ENCODE measurements at regions not wholly inside any gene's neighbourhood (a gene's known extent, or its start where the extent isn't known, plus 50 kb on each side); places are given as distances from the start of the nearest gene placed in this dataset.

GRCh38 chr1:232137066-232137465 lies 492.9 kb downstream of the SIPA1L2 start:
- no peak overlapping the region for H3K14ac ChIP-seq (ENCODE audit: insufficient read depth, low read length)
- WGBS (ENCODE audit: extremely low coverage, insufficient read length, low lambda C conversion rate), result no CpG with 5 or more reads among the region's 3 CpGs

More at GRCh38 chr1:232137066-232137465, 492.9 kb downstream of the SIPA1L2 start:
- H3T11ph ChIP-seq (ENCODE audit: low read length), result no peak overlapping the region
- H2BK5ac ChIP-seq (ENCODE audit: insufficient read length, low read length), result no peak overlapping the region
- no peak overlapping the region for H3K23ac ChIP-seq (ENCODE audit: insufficient read length, low read depth, low read length)
- peaks cover 40 to 81% (median 62%) of the 10 kb centered on the region in 3 experiments for H3K36me3 Mint-ChIP-seq (ENCODE audit: insufficient read depth in 1 of 3, low read depth in 3 of 3)
- H2BK12ac ChIP-seq (ENCODE audit: insufficient read length, low read depth, low read length), result no peak overlapping the region
- no peak overlapping the region for H3K27ac ChIP-seq (ENCODE audit: insufficient read length, low read depth, low read length)
- H3K4me1 ChIP-seq (ENCODE audit: insufficient read depth, low read length), result peaks cover 19% of the 10 kb centered on the region; the same call in 1 of the 2 replicates
- no peak overlapping the region for H4K5ac ChIP-seq (ENCODE audit: insufficient read length, low read depth, low read length)
- H2BK20ac ChIP-seq (ENCODE audit: low read depth, low read length, poor library complexity, severe bottlenecking), result no peak overlapping the region
- H3K9me3 ChIP-seq (ENCODE audit: control insufficient read depth, low read depth, low read length), result no peaks in the 10 kb centered on the region
- H3K79me1 ChIP-seq (ENCODE audit: insufficient read depth, low read depth, low read length, poor library complexity, severe bottlenecking), result no peaks in the 10 kb centered on the region
- H2BK15ac ChIP-seq (ENCODE audit: low read depth, low read length), result no peak overlapping the region
- no peak overlapping the region for H3K4me3 Mint-ChIP-seq
- no peak overlapping the region for H3K4me2 ChIP-seq (ENCODE audit: insufficient read depth, insufficient read length, low read length)
- H4K20me1 ChIP-seq (ENCODE audit: control insufficient read depth, insufficient read depth, insufficient read length), result no peaks in the 10 kb centered on the region
- H3K4me1 Mint-ChIP-seq, result peaks cover 40 to 70% of the 10 kb centered on the region in 2 experiments
- H3K27me3 Mint-ChIP-seq (ENCODE audit: low read depth), result no peaks in the 10 kb centered on the region
- no peaks in the 10 kb centered on the region for H3K23me2 ChIP-seq (ENCODE audit: insufficient read length, low read depth, low read length, poor library complexity, severe bottlenecking)
- H2BK120ac ChIP-seq (ENCODE audit: low read depth, low read length, poor library complexity, severe bottlenecking), result no peak overlapping the region
- no peak for TF ChIP-seq CTCF (conservative IDR thresholded peaks at IDR 0.05)
- H3K18ac ChIP-seq (ENCODE audit: insufficient read length, low read depth, low read length), result no peak overlapping the region
- H3K79me2 ChIP-seq (ENCODE audit: insufficient read depth, low read length), result peaks cover 1% of the 10 kb centered on the region; the same call in 1 of the 2 replicates
- no peak overlapping the region for H4K8ac ChIP-seq (replicated peaks; ENCODE audit: insufficient read length, low read depth, low read length)
- no peak overlapping the region; a peak in 1 of 7 replicates for H3K27ac Mint-ChIP-seq
- no peak overlapping the region for H3K9ac ChIP-seq (ENCODE audit: extremely low read depth, insufficient read length, low read length)
- H2AFZ ChIP-seq (ENCODE audit: low read length), result no peak overlapping the region
- no peak overlapping the region for H2AK5ac ChIP-seq (ENCODE audit: insufficient read length, low read length)
- H3K56ac ChIP-seq (ENCODE audit: insufficient read length, low read depth, low read length), result no peak overlapping the region
- peaks cover 27 to 30% of the 10 kb centered on the region in 2 experiments for H3K9me3 Mint-ChIP-seq
- no peak for DNase-seq
- no peak overlapping the region for H4K91ac ChIP-seq (ENCODE audit: insufficient read length, low read depth, low read length)
- H3K4ac ChIP-seq (ENCODE audit: low read depth, low read length), result no peak overlapping the region
- H3K27me3 ChIP-seq (ENCODE audit: insufficient read depth, low read length), result no peaks in the 10 kb centered on the region
